AG08396 (cell line): ENCODE measurements at regions not wholly inside any gene's neighbourhood (a gene's known extent, or its start where the extent isn't known, plus 50 kb on each side); places are given as distances from the start of the nearest gene placed in this dataset.
"Not testable (repeated sequence)": the region's sequence is repeated elsewhere in the genome, so short reads cannot be mapped to it uniquely, and the experiment has no call there.

ENCODE experiments used
- DNase-seq: peaks from one replicate; pipeline ENCODE4 v3.0.0; 2012; ENCODE audit warnings: low spot score, mixed read lengths

DNA sequence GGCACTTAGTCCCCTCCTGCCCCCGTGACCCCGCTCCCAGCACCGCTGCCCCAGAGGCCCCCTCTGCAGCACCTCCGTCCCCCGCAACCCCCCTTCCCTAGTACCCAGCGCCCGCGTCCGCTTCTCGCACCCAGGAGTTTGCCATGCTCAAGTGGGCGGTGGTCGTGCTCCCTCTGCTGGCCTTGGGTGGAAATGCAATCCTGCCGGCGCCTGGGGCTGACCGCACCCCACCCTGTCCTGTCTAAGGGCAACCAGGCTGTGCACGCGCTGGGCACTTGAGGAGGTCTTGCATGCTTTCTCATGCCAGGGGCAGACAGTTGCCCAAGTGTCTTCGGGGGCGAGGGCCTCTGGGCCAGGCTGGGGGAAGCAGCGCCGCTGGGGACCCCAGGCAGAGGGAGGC, 1544.9 kb upstream of the USP9Y start:
- DNase-seq = not testable (repeated sequence)

DNA sequence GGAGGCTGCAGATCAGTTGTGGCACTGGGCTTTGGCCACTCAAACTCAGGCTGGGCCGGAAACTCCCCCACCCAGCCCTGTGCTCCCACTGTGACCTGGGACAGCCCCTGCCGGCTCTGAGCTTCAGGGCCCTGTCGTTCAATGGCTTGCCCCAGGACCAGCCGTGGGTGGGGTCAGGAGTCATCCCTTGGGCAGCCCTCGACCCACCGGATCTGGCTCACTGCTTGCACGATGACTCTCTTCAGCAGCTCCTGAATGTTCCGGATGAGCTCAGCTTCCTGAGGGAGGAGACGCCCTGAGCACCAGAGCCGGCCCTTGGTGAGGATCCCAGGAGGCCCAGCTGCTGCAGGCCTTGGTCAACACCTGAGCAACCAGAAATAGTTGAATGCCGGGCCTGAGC, 1544.2 kb upstream of the USP9Y start:
- DNase-seq = not testable (repeated sequence)

GRCh38 chrY:11177033-11177432, 1524.0 kb upstream of the USP9Y start:
- not testable (repeated sequence) for DNase-seq

GRCh38 chrY:11201133-11201532, 1499.9 kb upstream of the USP9Y start:
- not testable (repeated sequence) for DNase-seq

DNA sequence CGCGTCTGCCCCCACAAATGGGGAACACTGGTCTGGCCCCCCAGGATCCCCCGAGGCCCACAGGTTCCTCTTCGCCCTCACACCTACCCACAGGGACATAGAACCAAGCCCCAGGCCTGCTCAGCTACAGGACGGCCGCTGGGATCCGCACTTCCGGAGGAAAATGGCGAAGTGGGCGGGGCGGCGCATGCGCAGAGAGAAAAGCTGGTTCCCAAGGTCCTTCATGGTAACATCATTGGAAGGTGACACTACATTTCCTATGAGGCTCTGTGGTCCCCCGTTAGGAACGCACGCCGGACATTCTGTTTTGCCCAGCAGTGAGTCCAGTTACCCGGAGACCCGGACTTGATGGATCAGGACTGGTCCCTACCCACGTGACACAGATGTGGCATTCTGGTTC, 1486.2 kb upstream of the USP9Y start:
- not testable (repeated sequence) for DNase-seq
